Natural killer cell (primary cell): ENCODE measurements at regions not wholly inside any gene's neighbourhood (a gene's known extent, or its start where the extent isn't known, plus 50 kb on each side); places are given as distances from the start of the nearest gene placed in this dataset.

ENCODE experiments used
- ATAC-seq, 3 donors: fragments of 150-1000 bp in 2 of 3; fragments of 200-7000 bp in 1 of 3; cut with Tn5 transposase; 1 replicate in 1 of 3; 2 replicates in 2 of 3; pipeline ENCODE4 v1.10.0; 2021; ENCODE audit warnings: mild to moderate bottlenecking in 2 of 3, moderate library complexity in 2 of 3
- DNase-seq, 2 donors: peaks; one replicate each; pipeline versions ENCODE4 v3.0.0 to v3.0.0-alpha.2; 2013 to 2021; ENCODE audit warnings: mixed read lengths in 1 of 2
- H3K27ac ChIP-seq: one replicate; pipeline ENCODE4 v1.5.1; 2013; ENCODE audit warnings: mild to moderate bottlenecking, low read length
- H3K27me3 ChIP-seq: one replicate; pipeline ENCODE4 v1.6.1; 2013; ENCODE audit warnings: low read length; ENCODE audit not compliant: control insufficient read depth, insufficient read depth
- H3K36me3 ChIP-seq: one replicate; pipeline ENCODE4 v1.6.1; 2013; ENCODE audit warnings: low read length; ENCODE audit not compliant: control insufficient read depth, insufficient read depth
- H3K4me1 ChIP-seq: one replicate; pipeline ENCODE4 v1.6.1; 2013; ENCODE audit warnings: low read length; ENCODE audit not compliant: control insufficient read depth, insufficient read depth
- H3K4me3 ChIP-seq: one replicate; pipeline ENCODE4 v1.5.1; 2013; ENCODE audit warnings: low read length
- H3K9me3 ChIP-seq: one replicate; pipeline ENCODE4 v1.6.1; 2013; ENCODE audit warnings: low read length; ENCODE audit not compliant: control insufficient read depth, insufficient read depth
- H3K27ac Mint-ChIP-seq, 2 donors: one replicate each; pipeline ENCODE4 v1.8.0; 2022; ENCODE audit warnings: mild to moderate bottlenecking in 2 of 2, mixed read lengths in 2 of 2, moderate library complexity in 1 of 2
- H3K27me3 Mint-ChIP-seq, 2 donors: one replicate each; pipeline ENCODE4 v1.8.0; 2022; ENCODE audit warnings: low read depth in 2 of 2, mixed read lengths in 2 of 2
- H3K36me3 Mint-ChIP-seq: one replicate; pipeline ENCODE4 v1.8.0; 2022; ENCODE audit warnings: mixed read lengths
- H3K4me1 Mint-ChIP-seq, 2 donors: one replicate each; pipeline ENCODE4 v1.8.0; 2022; ENCODE audit warnings: mixed read lengths in 2 of 2
- H3K4me3 Mint-ChIP-seq: one replicate; pipeline ENCODE4 v1.8.0; 2022; ENCODE audit warnings: mild to moderate bottlenecking, moderate library complexity, mixed read lengths
- H3K9me3 Mint-ChIP-seq, 2 donors: one replicate each; pipeline ENCODE4 v1.8.0; 2022; ENCODE audit warnings: mixed read lengths in 2 of 2
- CTCF ChIP-seq: fragments of 200-600 bp; IDR thresholded peaks from one replicate; pipeline ENCODE4 v1.8.0; 2022; ENCODE audit warnings: antibody characterized with exemption
- WGBS: methylation state at CpG from one replicate; pipeline ENCODE4 v1.1.7; 2013; ENCODE audit warnings: missing lambda C conversion rate; ENCODE audit not compliant: insufficient coverage; 5-methylcytosine and 5-hydroxymethylcytosine counted together
- intact Hi-C: fragments of 100-400 bp; cut with micrococcal nuclease; formaldehyde crosslinking; loops from one replicate; pipeline ENCODE4 v1.14.2; 2022

- no peak overlapping the region for H3K27ac ChIP-seq
- TF ChIP-seq CTCF: no peak
These were observed 86.4 kb upstream of the RBBP8 start for GRCh38 chr18:22846697-22847096.

GRCh38 chr18:22847392-22847791, 85.7 kb upstream of the RBBP8 start:
- Histone ChIP-seq H3K9me3 (no peaks in the 10 kb centered on the region), H3K4me1 (no peaks in the 10 kb centered on the region), H3K27me3 (no peaks in the 10 kb centered on the region), H3K4me3 (no peak overlapping the region), H3K36me3 (no peaks in the 10 kb centered on the region), H3K27ac (no peak overlapping the region)
- Mint-ChIP-seq H3K4me3 (no peak overlapping the region), H3K27me3 (peaks cover 9 to 19% of the 10 kb centered on the region in 2 donors), H3K36me3 (no peaks in the 10 kb centered on the region), H3K27ac (no peak overlapping the region), H3K9me3 (no peaks in the 10 kb centered on the region), H3K4me1 (no peaks in the 10 kb centered on the region)
- no peak for TF ChIP-seq CTCF
- intact Hi-C loops: no loop called here
- DNase-seq (no peak), ATAC-seq (no peak)

More at GRCh38 chr18:22846697-22847096, 86.4 kb upstream of the RBBP8 start:
- Mint-ChIP-seq H3K27ac (no peak overlapping the region), H3K4me1 (no peaks in the 10 kb centered on the region), H3K9me3 (no peaks in the 10 kb centered on the region), H3K4me3 (no peak overlapping the region), H3K27me3 (peaks cover 8 to 12% of the 10 kb centered on the region in 2 donors), H3K36me3 (no peaks in the 10 kb centered on the region)
- DNase-seq (no peak), ATAC-seq (no peak)
- Histone ChIP-seq H3K4me3 (no peak overlapping the region), H3K4me1 (no peaks in the 10 kb centered on the region), H3K27me3 (no peaks in the 10 kb centered on the region), H3K36me3 (no peaks in the 10 kb centered on the region), H3K9me3 (no peaks in the 10 kb centered on the region)
- intact Hi-C loops: no loop called here

GRCh38 chr18:22847867-22848451, 85.2 kb upstream of the RBBP8 start:
- Histone ChIP-seq H3K9me3 (no peaks in the 10 kb centered on the region), H3K36me3 (no peaks in the 10 kb centered on the region), H3K27me3 (peaks cover 2% of the 10 kb centered on the region), H3K4me3 (no peak overlapping the region), H3K4me1 (no peaks in the 10 kb centered on the region), H3K27ac (no peak overlapping the region)
- DNase-seq: no peak
- no peak for ATAC-seq
- H3K4me1 Mint-ChIP-seq: no peaks in the 10 kb centered on the region
- no peak overlapping the region for H3K4me3 Mint-ChIP-seq
- H3K9me3 Mint-ChIP-seq: no peaks in the 10 kb centered on the region
- peaks cover 11 to 24% of the 10 kb centered on the region in 2 donors for H3K27me3 Mint-ChIP-seq
- no CpG with 5 or more reads among the region's 1 CpG for WGBS
- H3K27ac Mint-ChIP-seq: no peak overlapping the region
- intact Hi-C loops: no loop called here
- no peaks in the 10 kb centered on the region for H3K36me3 Mint-ChIP-seq
- TF ChIP-seq CTCF: no peak

GRCh38 chr18:22848615-22849014, 84.5 kb upstream of the RBBP8 start:
- intact Hi-C loops: no loop called here
- TF ChIP-seq CTCF: no peak
- Mint-ChIP-seq H3K9me3 (no peaks in the 10 kb centered on the region), H3K4me3 (no peak overlapping the region), H3K4me1 (no peaks in the 10 kb centered on the region), H3K27ac (no peak overlapping the region), H3K36me3 (no peaks in the 10 kb centered on the region), H3K27me3 (peaks cover 11 to 30% of the 10 kb centered on the region in 2 donors)
- H3K27ac ChIP-seq: no peak overlapping the region
- no peaks in the 10 kb centered on the region for H3K9me3 ChIP-seq
- no peaks in the 10 kb centered on the region for H3K36me3 ChIP-seq
- peaks cover 2% of the 10 kb centered on the region for H3K27me3 ChIP-seq
- no CpG with 5 or more reads among the region's 1 CpG for WGBS
- DNase-seq (no peak), ATAC-seq (no peak)
- H3K4me1 ChIP-seq: no peaks in the 10 kb centered on the region
- no peak overlapping the region for H3K4me3 ChIP-seq
